HCT116 (cell line): ENCODE measurements at regions not wholly inside any gene's neighbourhood (a gene's known extent, or its start where the extent isn't known, plus 50 kb on each side); places are given as distances from the start of the nearest gene placed in this dataset.

Experiments
- ATAC-seq: fragments of 200-7000 bp; cut with Tn5 transposase; 2 replicates; pipeline ENCODE4 v1.9.1; 2020; ENCODE audit warnings: mild to moderate bottlenecking, moderate library complexity
- BruUV-seq: library from RNA; stranded (reverse); fragments of 400-500 nt; replicated peaks from 2 replicates; lab custom pipeline; 2021; lab: Mats Ljungman, UMichigan
- CTCF ChIA-PET: fragments of 300-600 bp; sonication (Branson Sonifier 250); formaldehyde crosslinking; loops from one replicate; lab custom pipeline; 2021; ENCODE audit warnings: antibody characterized with exemption; lab: Charles Lee
- POLR2A ChIA-PET: fragments of 300-600, 350-600 bp; sonication (Branson Sonifier 250); formaldehyde crosslinking; loops from one replicate; lab custom pipeline; 2021; ENCODE audit warnings: antibody characterized with exemption; lab: Charles Lee
- RAD21 ChIA-PET, 2 experiments: fragments of 300-600 bp; sonication (Branson Sonifier 250); formaldehyde crosslinking; loops; one replicate each; lab custom pipeline; 2023; ENCODE audit warnings: low total read pairs in 2 of 2; ENCODE audit not compliant: uncharacterized antibody in 2 of 2, unreplicated experiment in 2 of 2, low non-redundant PET in 1 of 2; lab: Charles Lee
- DNase-seq: peaks from one replicate; pipeline ENCODE4 v3.0.0-alpha.2; 2010; ENCODE audit warnings: low read depth, low spot score
- H2AFZ ChIP-seq: fragments of 200-600 bp; shearing (Covaris generic), sonication (generic); 2 replicates; pipeline ENCODE4 v1.6.1; 2017; ENCODE audit warnings: low read depth, mixed run types, mixed read lengths, antibody characterized with exemption, low read length; ENCODE audit not compliant: poor library complexity, severe bottlenecking
- H3K27ac ChIP-seq: 2 replicates; pipeline ENCODE4 v1.5.1; 2012; ENCODE audit warnings: low read depth, low read length
- H3K27me3 ChIP-seq: fragments of 200-600 bp; sonication (generic); 2 replicates; pipeline ENCODE4 v1.6.1; 2016; ENCODE audit warnings: mixed run types, low read length, mixed read lengths; ENCODE audit not compliant: insufficient read depth
- H3K36me3 ChIP-seq, 2 experiments: fragments of 200-500 bp in 1 of 2; fragments of 200-600 bp in 1 of 2; sonication (Bioruptor generic) in 1 of 2; sonication (generic) in 1 of 2; 2 replicates each; pipeline versions ENCODE4 v1.5.1 to v1.6.1; 2014 to 2016; ENCODE audit warnings: low read length in 2 of 2, inconsistent platforms in 1 of 2, mixed read lengths in 1 of 2, mixed run types in 1 of 2; ENCODE audit not compliant: insufficient read depth in 2 of 2, control insufficient read depth in 1 of 2
- H3K4me1 ChIP-seq, 2 experiments: fragments of 200-600 bp in 1 of 2; sonication (generic) in 1 of 2; 2 replicates each; pipeline versions ENCODE4 v1.5.1 to v1.6.1; 2012 to 2017; ENCODE audit warnings: low read length in 2 of 2, inconsistent platforms in 1 of 2, mild to moderate bottlenecking in 1 of 2, mixed read lengths in 1 of 2, mixed run types in 1 of 2, moderate library complexity in 1 of 2; ENCODE audit not compliant: insufficient read depth in 2 of 2, control insufficient read depth in 1 of 2
- H3K4me2 ChIP-seq: fragments of 200-600 bp; sonication (generic); 2 replicates; pipeline ENCODE4 v1.6.1; 2017; ENCODE audit warnings: mixed run types, low read length, mixed read lengths
- H3K4me3 ChIP-seq, 2 experiments: fragments of 200-600 bp in 1 of 2; sonication (generic) in 1 of 2; replicated peaks in 1 of 2; 2 replicates each; pipeline ENCODE4 v1.5.1; 2011 to 2016; ENCODE audit warnings: low read length in 2 of 2, control low read depth in 1 of 2, low read depth in 1 of 2, mild to moderate bottlenecking in 1 of 2, mixed read lengths in 1 of 2, mixed run types in 1 of 2
- H3K79me2 ChIP-seq: fragments of 200-600 bp; sonication (generic); 2 replicates; pipeline ENCODE4 v1.6.1; 2017; ENCODE audit warnings: mild to moderate bottlenecking, mixed run types, low read length, moderate library complexity, mixed read lengths; ENCODE audit not compliant: insufficient read depth
- H3K9ac ChIP-seq: fragments of 200-600 bp; sonication (generic); 2 replicates; pipeline ENCODE4 v1.6.1; 2016; ENCODE audit warnings: low read length, mixed read lengths
- H3K9me2 ChIP-seq: fragments of 200-600 bp; sonication (generic), shearing (Covaris generic); 2 replicates; pipeline ENCODE4 v1.6.1; 2017; ENCODE audit warnings: mixed run types, mild to moderate bottlenecking, moderate library complexity; ENCODE audit not compliant: insufficient read depth
- H3K9me3 ChIP-seq, 2 experiments: fragments of 200-500 bp in 1 of 2; fragments of 200-600 bp in 1 of 2; sonication (Bioruptor generic) in 1 of 2; sonication (generic) in 1 of 2; 2 replicates each; pipeline ENCODE4 v1.6.1; 2014 to 2017; ENCODE audit warnings: low read length in 2 of 2, mixed read lengths in 2 of 2, inconsistent platforms in 1 of 2, low read depth in 1 of 2, mild to moderate bottlenecking in 1 of 2, mixed run types in 1 of 2, moderate library complexity in 1 of 2; ENCODE audit not compliant: control insufficient read depth in 1 of 2, insufficient read depth in 1 of 2
- H4K20me1 ChIP-seq: fragments of 200-600 bp; sonication (generic), shearing (Covaris generic); 2 replicates; pipeline ENCODE4 v1.6.1; 2017; ENCODE audit warnings: mixed run types, mild to moderate bottlenecking, moderate library complexity; ENCODE audit not compliant: insufficient read depth
- CBX3 ChIP-seq: IDR thresholded peaks from 2 replicates; pipeline ENCODE4 v1.6.1; 2012; ENCODE audit warnings: low read depth
- CEBPB ChIP-seq: IDR thresholded peaks from 2 replicates; pipeline ENCODE4 v1.6.1; 2012; ENCODE audit warnings: low read depth
- EGR1 ChIP-seq: IDR thresholded peaks from 2 replicates; pipeline ENCODE4 v1.6.1; 2012; ENCODE audit warnings: low read depth
- ELF1 ChIP-seq: IDR thresholded peaks from 2 replicates; pipeline ENCODE4 v1.6.1; 2012; ENCODE audit warnings: low read depth, borderline replicate concordance
- EZH2phosphoT487 ChIP-seq: fragments of 200-600 bp; IDR thresholded peaks from 2 replicates; pipeline ENCODE4 v1.6.1; 2018; ENCODE audit warnings: antibody characterized with exemption, borderline replicate concordance
- POLR2A ChIP-seq: IDR thresholded peaks from 2 replicates; pipeline ENCODE4 v1.7.0; 2011; ENCODE audit warnings: borderline replicate concordance; ENCODE audit not compliant: insufficient read depth, insufficient read length; ENCODE audit errors: extremely low read depth
- POLR2AphosphoS5 ChIP-seq: IDR thresholded peaks from 2 replicates; pipeline ENCODE4 v1.6.1; 2011; ENCODE audit warnings: mild to moderate bottlenecking, low read depth, low read length, moderate library complexity
- SIN3A ChIP-seq: IDR thresholded peaks from 2 replicates; pipeline ENCODE4 v1.6.1; 2012; ENCODE audit warnings: low read depth
- SP1 ChIP-seq: IDR thresholded peaks from 2 replicates; pipeline ENCODE4 v1.6.1; 2012; ENCODE audit warnings: low read depth
- SRF ChIP-seq: IDR thresholded peaks from 2 replicates; pipeline ENCODE4 v1.6.1; 2012; ENCODE audit warnings: low read depth
- YY1 ChIP-seq: IDR thresholded peaks from 2 replicates; pipeline ENCODE4 v1.6.1; 2011; ENCODE audit warnings: low read length, low read depth, moderate library complexity, mild to moderate bottlenecking; ENCODE audit not compliant: insufficient replicate concordance; ENCODE audit errors: extremely low read depth
- ZFX ChIP-seq: fragments of 450-650 bp; IDR thresholded peaks from 2 replicates; pipeline ENCODE4 v1.6.1; 2017
- ZNF274 ChIP-seq: fragments of 200-500 bp; sonication (Bioruptor generic); IDR thresholded peaks from 2 replicates; pipeline ENCODE4 v1.6.1; 2014; ENCODE audit warnings: mild to moderate bottlenecking, low read depth, low read length, inconsistent platforms
- intact Hi-C: fragments of 100-400 bp; cut with micrococcal nuclease; formaldehyde crosslinking; loops from 2 replicates; pipeline ENCODE4 v1.10.0; 2022
- TF ChIP-seq, protein P1 (sequence below): IDR thresholded peaks from 2 replicates; pipeline ENCODE4 v1.6.1; 2011; ENCODE audit warnings: mild to moderate bottlenecking, low read length, moderate library complexity; ENCODE audit not compliant: insufficient replicate concordance; ENCODE audit errors: extremely low read depth
- TF ChIP-seq, protein P2 (sequence below), 3 experiments: fragments of 200-600 bp in 1 of 3; sonication (generic) in 1 of 3; IDR thresholded peaks in 2 of 3; conservative IDR thresholded peaks in 1 of 3; 2 replicates each; pipeline ENCODE4 v1.5.1; 2012 to 2017; ENCODE audit warnings: low read depth in 2 of 3, low read length in 2 of 3, antibody characterized with exemption in 1 of 3, borderline replicate concordance in 1 of 3, control low read depth in 1 of 3, mild to moderate bottlenecking in 1 of 3, mixed read lengths in 1 of 3, mixed run types in 1 of 3, moderate library complexity in 1 of 3; ENCODE audit not compliant: insufficient read depth in 1 of 3
- TF ChIP-seq, protein P3 (sequence below): IDR thresholded peaks from 2 replicates; pipeline ENCODE4 v1.6.1; 2012

DNA sequence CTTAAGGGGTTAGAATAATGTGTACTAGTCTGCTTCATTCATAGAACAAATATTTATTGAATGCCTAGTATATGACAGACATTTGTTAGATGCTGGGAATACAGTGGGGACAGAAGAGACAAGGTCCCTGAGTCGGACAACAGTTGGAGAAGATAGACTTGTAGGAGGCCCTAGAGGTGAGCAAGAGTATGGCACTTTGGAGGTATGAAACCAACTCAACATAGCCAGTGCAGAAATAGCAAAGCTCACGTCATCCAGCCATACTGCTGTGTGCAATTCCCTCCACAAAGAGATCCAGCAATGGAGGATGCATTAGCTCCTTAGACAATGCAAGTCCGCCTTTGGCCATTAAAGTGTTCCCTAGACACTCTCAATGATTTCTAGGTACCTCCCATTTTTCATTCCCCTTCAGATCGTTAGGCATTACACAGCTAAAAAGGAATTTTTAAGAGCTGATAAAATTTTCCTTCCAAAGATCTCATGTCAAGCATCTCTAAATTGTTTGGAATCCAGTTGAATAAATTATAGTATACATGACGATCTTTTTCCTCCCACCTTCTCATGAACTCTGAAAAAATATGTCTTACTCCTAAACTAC lies 1949.6 kb upstream of the WWC1 start:
- CTCF ChIA-PET, result no interaction called here
- POLR2A ChIA-PET, result no interaction called here
- TF ChIP-seq, protein P1, sequence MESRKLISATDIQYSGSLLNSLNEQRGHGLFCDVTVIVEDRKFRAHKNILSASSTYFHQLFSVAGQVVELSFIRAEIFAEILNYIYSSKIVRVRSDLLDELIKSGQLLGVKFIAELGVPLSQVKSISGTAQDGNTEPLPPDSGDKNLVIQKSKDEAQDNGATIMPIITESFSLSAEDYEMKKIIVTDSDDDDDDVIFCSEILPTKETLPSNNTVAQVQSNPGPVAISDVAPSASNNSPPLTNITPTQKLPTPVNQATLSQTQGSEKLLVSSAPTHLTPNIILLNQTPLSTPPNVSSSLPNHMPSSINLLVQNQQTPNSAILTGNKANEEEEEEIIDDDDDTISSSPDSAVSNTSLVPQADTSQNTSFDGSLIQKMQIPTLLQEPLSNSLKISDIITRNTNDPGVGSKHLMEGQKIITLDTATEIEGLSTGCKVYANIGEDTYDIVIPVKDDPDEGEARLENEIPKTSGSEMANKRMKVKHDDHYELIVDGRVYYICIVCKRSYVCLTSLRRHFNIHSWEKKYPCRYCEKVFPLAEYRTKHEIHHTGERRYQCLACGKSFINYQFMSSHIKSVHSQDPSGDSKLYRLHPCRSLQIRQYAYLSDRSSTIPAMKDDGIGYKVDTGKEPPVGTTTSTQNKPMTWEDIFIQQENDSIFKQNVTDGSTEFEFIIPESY, result no peak
- TF ChIP-seq, protein P2, sequence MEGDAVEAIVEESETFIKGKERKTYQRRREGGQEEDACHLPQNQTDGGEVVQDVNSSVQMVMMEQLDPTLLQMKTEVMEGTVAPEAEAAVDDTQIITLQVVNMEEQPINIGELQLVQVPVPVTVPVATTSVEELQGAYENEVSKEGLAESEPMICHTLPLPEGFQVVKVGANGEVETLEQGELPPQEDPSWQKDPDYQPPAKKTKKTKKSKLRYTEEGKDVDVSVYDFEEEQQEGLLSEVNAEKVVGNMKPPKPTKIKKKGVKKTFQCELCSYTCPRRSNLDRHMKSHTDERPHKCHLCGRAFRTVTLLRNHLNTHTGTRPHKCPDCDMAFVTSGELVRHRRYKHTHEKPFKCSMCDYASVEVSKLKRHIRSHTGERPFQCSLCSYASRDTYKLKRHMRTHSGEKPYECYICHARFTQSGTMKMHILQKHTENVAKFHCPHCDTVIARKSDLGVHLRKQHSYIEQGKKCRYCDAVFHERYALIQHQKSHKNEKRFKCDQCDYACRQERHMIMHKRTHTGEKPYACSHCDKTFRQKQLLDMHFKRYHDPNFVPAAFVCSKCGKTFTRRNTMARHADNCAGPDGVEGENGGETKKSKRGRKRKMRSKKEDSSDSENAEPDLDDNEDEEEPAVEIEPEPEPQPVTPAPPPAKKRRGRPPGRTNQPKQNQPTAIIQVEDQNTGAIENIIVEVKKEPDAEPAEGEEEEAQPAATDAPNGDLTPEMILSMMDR (IDR thresholded peaks at IDR 0.05 in 2 of 3, conservative IDR thresholded peaks at IDR 0.05 in 1 of 3; ENCODE audit: borderline replicate concordance in 1 of 3, insufficient read depth in 1 of 3, low read depth in 2 of 3, low read length in 2 of 3), result peak in 2 of 3 experiments; percentile 14 to 23; a peak in 2 of 6 replicates
- TF ChIP-seq, all 23 proteins: peak for 1
- intact Hi-C loops, result no loop called here
- RAD21 ChIA-PET, result no interaction called here
- no peaks in the 10 kb centered on the region for H3K36me3 ChIP-seq
- H3K9me3 ChIP-seq, result peaks cover 12 to 22% of the 10 kb centered on the region in 2 experiments; a peak in 2 of 4 replicates
- H3K4me2 ChIP-seq, result no peak overlapping the region
- BruUV-seq, result no TSS peak
- H3K27ac ChIP-seq, result no peak overlapping the region
- H3K4me1 ChIP-seq, result no peaks in the 10 kb centered on the region
- no peaks in the 10 kb centered on the region for H3K9me2 ChIP-seq
- no peaks in the 10 kb centered on the region for H3K27me3 ChIP-seq
- ATAC-seq, result no peak
- no peak for DNase-seq
- H4K20me1 ChIP-seq, result no peaks in the 10 kb centered on the region
- no peak overlapping the region for H3K4me3 ChIP-seq
- no peak overlapping the region for H3K9ac ChIP-seq
- no peak overlapping the region for H2AFZ ChIP-seq
- H3K79me2 ChIP-seq, result no peaks in the 10 kb centered on the region

DNA sequence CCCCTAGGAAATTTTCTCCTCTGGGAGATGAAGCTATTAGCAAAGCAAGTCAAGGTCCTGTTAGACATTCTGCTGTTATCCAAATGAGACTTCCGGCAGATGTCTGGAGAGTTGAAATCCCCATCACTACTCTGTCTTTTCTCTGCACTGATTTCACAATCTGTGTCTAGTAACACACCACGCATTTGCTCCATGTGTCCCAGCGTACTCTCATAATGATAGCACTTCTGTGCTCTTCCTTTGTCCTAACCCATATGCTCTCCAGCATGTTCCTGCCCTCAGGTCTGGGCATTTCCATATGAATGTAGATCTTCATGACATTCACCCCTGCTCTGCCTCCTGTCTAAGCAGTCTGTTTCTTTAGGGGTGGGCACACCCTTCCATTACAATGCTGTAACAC lies 1949.0 kb upstream of the WWC1 start:
- Histone ChIP-seq H3K4me2 (no peak overlapping the region), H2AFZ (no peak overlapping the region), H3K4me3 (no peak overlapping the region), H3K36me3 (no peaks in the 10 kb centered on the region), H3K9me3 (peaks cover 17 to 21% of the 10 kb centered on the region in 2 experiments; a peak in 2 of 4 replicates), H4K20me1 (no peaks in the 10 kb centered on the region), H3K9ac (no peak overlapping the region), H3K4me1 (no peaks in the 10 kb centered on the region), H3K27me3 (no peaks in the 10 kb centered on the region), H3K27ac (no peak overlapping the region), H3K79me2 (no peaks in the 10 kb centered on the region), H3K9me2 (no peaks in the 10 kb centered on the region)
- POLR2A ChIA-PET, result no interaction called here
- no TSS peak for BruUV-seq
- DNase-seq, result no peak
- RAD21 ChIA-PET, result no interaction called here
- intact Hi-C loops, result no loop called here
- no peak for ATAC-seq
- CTCF ChIA-PET, result no interaction called here
- TF ChIP-seq SIN3A, result no peak
- TF ChIP-seq CBX3, result no peak
- TF ChIP-seq CEBPB, result no peak
- no peak for TF ChIP-seq ZNF274
- TF ChIP-seq SP1, result no peak
- no peak for TF ChIP-seq POLR2AphosphoS5
- TF ChIP-seq ELF1, result no peak
- TF ChIP-seq, protein P3, sequence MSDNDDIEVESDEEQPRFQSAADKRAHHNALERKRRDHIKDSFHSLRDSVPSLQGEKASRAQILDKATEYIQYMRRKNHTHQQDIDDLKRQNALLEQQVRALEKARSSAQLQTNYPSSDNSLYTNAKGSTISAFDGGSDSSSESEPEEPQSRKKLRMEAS, result no peak
- TF ChIP-seq POLR2A, result no peak
- no peak for TF ChIP-seq SRF
- TF ChIP-seq EGR1, result no peak
- TF ChIP-seq YY1, result no peak
- no peak for TF ChIP-seq EZH2phosphoT487
- TF ChIP-seq ZFX, result no peak
